ENCODE measurements at regions not wholly inside any gene's neighbourhood (a gene's known extent, or its start where the extent isn't known, plus 50 kb on each side); places are given as distances from the start of the nearest gene placed in this dataset.

DNA sequence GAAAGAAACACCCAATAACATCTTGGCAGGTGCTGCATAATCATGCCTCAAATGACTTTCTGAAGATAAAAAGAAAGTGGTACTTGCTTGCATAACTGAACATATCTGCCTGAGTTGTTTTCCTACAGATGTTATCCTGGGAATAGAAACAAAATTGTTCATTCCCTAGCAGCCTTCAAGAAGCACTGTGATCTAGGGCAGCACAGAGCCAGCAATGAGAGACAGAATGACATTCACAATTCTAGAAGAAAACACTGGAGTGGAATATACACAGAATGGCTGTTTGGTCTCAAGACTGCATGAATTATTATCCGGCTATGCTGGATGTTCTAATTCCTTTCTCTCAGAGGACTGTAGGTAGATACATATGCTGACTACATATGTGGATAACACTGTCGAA is 790.9 kb downstream of the PDHA2 start:
- DNase-seq (ENCODE audit: low read depth): no peak
- no peak for TF ChIP-seq CTCF (IDR thresholded peaks at IDR 0.05; ENCODE audit: insufficient read depth, low read depth, low read length, missing control alignments)
- H3K4me3 ChIP-seq (ENCODE audit: low read length): no peak overlapping the region

- no peak for TF ChIP-seq CTCF (IDR thresholded peaks at IDR 0.05; ENCODE audit: insufficient read depth, low read depth, low read length, missing control alignments)
- no peak for DNase-seq (ENCODE audit: low read depth)
- no peak overlapping the region for H3K4me3 ChIP-seq (ENCODE audit: low read length)
Measured at GRCh38 chr4:96637971-96638412, 798.1 kb downstream of the PDHA2 start.

DNA sequence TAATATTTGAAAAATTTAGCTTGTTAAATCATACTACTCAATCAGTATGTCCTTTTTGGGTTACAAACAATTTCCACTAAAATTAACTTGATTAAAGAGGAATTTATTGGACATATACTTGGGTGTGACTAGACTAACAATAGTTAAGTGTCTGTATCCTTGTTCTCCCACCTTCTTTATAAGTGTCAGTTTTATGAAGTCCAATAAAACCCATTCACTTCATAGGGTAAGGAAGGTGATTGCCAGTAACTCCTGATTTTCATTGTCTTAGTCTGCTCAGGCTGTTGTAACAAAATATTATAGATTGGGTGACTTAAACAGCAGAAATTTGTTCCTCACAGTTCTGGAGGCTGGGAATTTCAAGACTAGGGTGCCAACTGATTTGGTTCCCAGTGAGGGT is 800.0 kb downstream of the PDHA2 start:
- no peak overlapping the region for H3K4me3 ChIP-seq (ENCODE audit: low read length)
- DNase-seq (ENCODE audit: low read depth): no peak
- TF ChIP-seq CTCF (IDR thresholded peaks at IDR 0.05; ENCODE audit: insufficient read depth, low read depth, low read length, missing control alignments): no peak

DNA sequence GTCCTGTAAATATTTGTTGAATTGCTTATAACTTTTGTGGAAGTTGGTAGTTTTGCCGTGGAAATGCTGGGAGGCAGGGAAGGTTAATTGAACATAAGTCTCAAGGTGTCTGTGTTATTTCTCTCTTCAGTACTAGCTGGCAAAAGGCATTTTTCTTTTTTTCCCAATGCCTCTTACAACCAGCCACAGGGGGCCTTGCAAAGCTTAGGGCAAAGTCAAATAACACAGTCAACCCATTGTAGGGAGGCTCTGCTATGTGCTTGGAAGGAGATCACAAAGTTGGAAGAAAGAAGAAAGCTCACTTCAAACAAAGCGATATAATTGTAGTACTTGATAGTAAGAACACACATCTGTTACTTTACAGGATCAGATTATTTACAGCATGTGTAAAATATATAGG is 802.6 kb downstream of the PDHA2 start:
- no peak overlapping the region for H3K4me3 ChIP-seq (ENCODE audit: low read length)
- DNase-seq (ENCODE audit: low read depth): no peak
- TF ChIP-seq CTCF (IDR thresholded peaks at IDR 0.05; ENCODE audit: insufficient read depth, low read depth, low read length, missing control alignments): no peak

DNA sequence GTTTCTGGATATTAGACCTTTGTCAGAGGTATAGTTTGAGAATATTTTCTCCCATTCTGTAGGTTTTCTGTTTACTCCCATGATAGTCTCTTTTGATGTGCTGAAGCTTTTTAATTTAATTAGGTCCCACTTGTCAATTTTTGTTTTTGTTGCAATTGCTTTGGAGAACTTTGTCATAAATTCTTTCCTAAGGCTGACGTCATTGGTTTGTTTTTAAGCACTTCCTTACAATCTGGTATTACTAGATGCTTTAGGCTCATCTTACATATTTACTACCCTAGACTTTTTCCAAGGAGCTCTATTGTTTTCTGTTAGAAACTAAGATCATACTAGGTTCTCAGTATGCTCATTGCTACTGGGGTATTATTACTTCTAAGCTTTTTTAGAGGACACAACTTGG is 806.3 kb downstream of the PDHA2 start:
- TF ChIP-seq CTCF (IDR thresholded peaks at IDR 0.05; ENCODE audit: insufficient read depth, low read depth, low read length, missing control alignments): no peak
- no peak for DNase-seq (ENCODE audit: low read depth)
- no peak overlapping the region for H3K4me3 ChIP-seq (ENCODE audit: low read length)

GRCh38 chr4:96649536-96649935 is 809.6 kb downstream of the PDHA2 start:
- DNase-seq (ENCODE audit: low read depth): peak; percentile 36
- H3K4me3 ChIP-seq (ENCODE audit: low read length): no peak overlapping the region
- no peak for TF ChIP-seq CTCF (IDR thresholded peaks at IDR 0.05; ENCODE audit: insufficient read depth, low read depth, low read length, missing control alignments)

DNA sequence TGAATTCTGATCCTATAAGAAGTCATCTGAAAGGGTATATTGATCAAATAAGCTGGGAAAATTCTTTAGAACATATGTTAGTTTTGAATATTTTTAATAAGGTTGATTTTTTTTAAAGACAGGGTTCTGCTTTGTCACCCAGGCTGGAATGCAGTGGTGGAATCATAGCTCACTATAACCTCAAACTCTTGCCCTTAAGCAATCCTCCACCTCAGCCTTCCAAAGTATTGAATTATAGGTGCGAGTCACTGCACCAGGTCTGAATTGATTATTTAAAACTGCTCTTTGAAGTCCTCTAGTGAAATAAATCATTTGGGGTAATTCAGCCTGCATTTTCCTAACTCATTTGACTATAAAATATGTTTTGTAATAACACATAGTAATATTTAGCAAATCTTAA is 812.3 kb downstream of the PDHA2 start:
- peak; percentile 28 for DNase-seq (ENCODE audit: low read depth)
- TF ChIP-seq CTCF (IDR thresholded peaks at IDR 0.05; ENCODE audit: insufficient read depth, low read depth, low read length, missing control alignments): no peak

More for the DNA sequence above, 812.3 kb downstream of the PDHA2 start:
- H3K4me3 ChIP-seq (ENCODE audit: low read length): no peak overlapping the region

Data from epithelial cell of esophagus (primary cell).